Fibroblast of lung (primary cell): ENCODE measurements at regions not wholly inside any gene's neighbourhood (a gene's known extent, or its start where the extent isn't known, plus 50 kb on each side); places are given as distances from the start of the nearest gene placed in this dataset.
"Not testable (repeated sequence)": the region's sequence is repeated elsewhere in the genome, so short reads cannot be mapped to it uniquely, and the experiment has no call there.

Source experiments
- DNase-seq, 2 donors: peaks; one replicate each; pipeline versions ENCODE4 v3.0.0 to v3.0.0-alpha.2; 2010; ENCODE audit warnings: low read depth in 2 of 2
- H2AFZ ChIP-seq: 2 replicates; pipeline ENCODE4 v1.5.1; 2012; ENCODE audit warnings: low read length, control low read depth, inconsistent platforms
- H3K27ac ChIP-seq: 2 replicates; pipeline ENCODE4 v1.5.1; 2011; ENCODE audit warnings: low read length, control low read depth; ENCODE audit not compliant: insufficient read depth
- H3K27me3 ChIP-seq: 2 replicates; pipeline ENCODE4 v1.5.1; 2011; ENCODE audit warnings: mild to moderate bottlenecking, low read length; ENCODE audit not compliant: control insufficient read depth, insufficient read depth
- H3K36me3 ChIP-seq: 2 replicates; pipeline ENCODE4 v1.5.1; 2011; ENCODE audit warnings: low read length; ENCODE audit not compliant: control insufficient read depth, insufficient read depth
- H3K4me1 ChIP-seq: 2 replicates; pipeline ENCODE4 v1.5.1; 2011; ENCODE audit warnings: low read length; ENCODE audit not compliant: control insufficient read depth, insufficient read depth; ENCODE audit errors: extremely low read depth
- H3K4me2 ChIP-seq: 2 replicates; pipeline ENCODE4 v1.5.1; 2011; ENCODE audit warnings: low read length, control low read depth; ENCODE audit not compliant: insufficient read depth; ENCODE audit errors: extremely low read depth
- H3K4me3 ChIP-seq, 4 experiments: fragments of 200-600 bp in 1 of 4; sonication (generic) in 1 of 4; replicated peaks in 1 of 4; 2 replicates each; pipeline ENCODE4 v1.5.1; 2011 to 2016; ENCODE audit warnings: low read length in 4 of 4, low read depth in 3 of 4, mild to moderate bottlenecking in 3 of 4, control low read depth in 2 of 4, inconsistent platforms in 1 of 4, mixed read lengths in 1 of 4; ENCODE audit not compliant: insufficient read depth in 1 of 4; ENCODE audit errors: control extremely low read depth in 1 of 4
- H3K79me2 ChIP-seq: 2 replicates; pipeline ENCODE4 v1.5.1; 2012; ENCODE audit warnings: mild to moderate bottlenecking, low read length, inconsistent platforms; ENCODE audit not compliant: control insufficient read depth, insufficient read depth
- H3K9ac ChIP-seq: 2 replicates; pipeline ENCODE4 v1.5.1; 2011; ENCODE audit warnings: mild to moderate bottlenecking, low read length, control low read depth; ENCODE audit not compliant: insufficient read depth
- H3K9me3 ChIP-seq: 2 replicates; pipeline ENCODE4 v1.5.1; 2012; ENCODE audit warnings: low read depth, low read length; ENCODE audit not compliant: control insufficient read depth, insufficient read depth
- H4K20me1 ChIP-seq: 2 replicates; pipeline ENCODE4 v1.5.1; 2011; ENCODE audit warnings: low read length; ENCODE audit not compliant: control insufficient read depth, insufficient read depth; ENCODE audit errors: extremely low read depth
- CTCF ChIP-seq, 2 donors: IDR thresholded peaks in 1 of 2; conservative IDR thresholded peaks in 1 of 2; 1 replicate in 1 of 2; 2 replicates in 1 of 2; pipeline ENCODE4 v1.5.1; 2011 to 2012; ENCODE audit warnings: low read length in 2 of 2, control low read depth in 1 of 2, inconsistent platforms in 1 of 2, low read depth in 1 of 2, mild to moderate bottlenecking in 1 of 2
- EZH2 ChIP-seq: IDR thresholded peaks from 2 replicates; pipeline ENCODE4 v1.5.1; 2012; ENCODE audit warnings: low read length, control low read depth, mild to moderate bottlenecking; ENCODE audit errors: missing control alignments

GRCh38 chr16:35602116-35602515 is 2142.7 kb downstream of the TP53TG3F start:
- H3K27me3 ChIP-seq, result no peaks in the 10 kb centered on the region
- H3K4me2 ChIP-seq, result no peak overlapping the region
- no peaks in the 10 kb centered on the region for H3K4me1 ChIP-seq
- no peak overlapping the region for H3K4me3 ChIP-seq
- TF ChIP-seq CTCF (conservative IDR thresholded peaks at IDR 0.05 in 1 of 2, IDR thresholded peaks at IDR 0.05 in 1 of 2; ENCODE audit: low read depth in 1 of 2, low read length in 2 of 2), result no peak
- TF ChIP-seq EZH2, result no peak
- H3K27ac ChIP-seq, result no peak overlapping the region
- no peak overlapping the region for H3K9ac ChIP-seq
- H2AFZ ChIP-seq, result no peak overlapping the region
- H3K9me3 ChIP-seq, result no peaks in the 10 kb centered on the region
- DNase-seq, result no peak
- no peaks in the 10 kb centered on the region for H3K79me2 ChIP-seq
- no peaks in the 10 kb centered on the region for H3K36me3 ChIP-seq
- no peaks in the 10 kb centered on the region for H4K20me1 ChIP-seq

GRCh38 chr16:35603371-35603770 is 2144.0 kb downstream of the TP53TG3F start:
- H3K79me2 ChIP-seq, H3K9ac ChIP-seq, H3K4me1 ChIP-seq, H3K4me3 ChIP-seq, DNase-seq, H3K9me3 ChIP-seq, H3K36me3 ChIP-seq, H3K27me3 ChIP-seq, H2AFZ ChIP-seq, H3K27ac ChIP-seq, H3K4me2 ChIP-seq, H4K20me1 ChIP-seq: not testable (repeated sequence)

GRCh38 chr16:35605921-35606320 is 2146.5 kb downstream of the TP53TG3F start:
- no peaks in the 10 kb centered on the region for H3K36me3 ChIP-seq
- no peak overlapping the region for H3K27ac ChIP-seq
- no peak overlapping the region for H2AFZ ChIP-seq
- no peaks in the 10 kb centered on the region for H4K20me1 ChIP-seq
- H3K9me3 ChIP-seq, result no peaks in the 10 kb centered on the region
- H3K27me3 ChIP-seq, result no peaks in the 10 kb centered on the region
- no peak overlapping the region for H3K4me3 ChIP-seq
- no peaks in the 10 kb centered on the region for H3K79me2 ChIP-seq
- H3K9ac ChIP-seq, result no peak overlapping the region
- TF ChIP-seq CTCF (conservative IDR thresholded peaks at IDR 0.05 in 1 of 2, IDR thresholded peaks at IDR 0.05 in 1 of 2; ENCODE audit: low read depth in 1 of 2, low read length in 2 of 2), result no peak
- TF ChIP-seq EZH2, result no peak
- no peaks in the 10 kb centered on the region for H3K4me1 ChIP-seq
- no peak for DNase-seq
- no peak overlapping the region for H3K4me2 ChIP-seq

- not testable (repeated sequence) for H3K4me2 ChIP-seq, H3K79me2 ChIP-seq, H3K36me3 ChIP-seq, H4K20me1 ChIP-seq, H2AFZ ChIP-seq, H3K4me1 ChIP-seq, H3K9ac ChIP-seq, H3K27me3 ChIP-seq, H3K4me3 ChIP-seq, H3K9me3 ChIP-seq, H3K27ac ChIP-seq
- peak in 1 of 2 donors; percentile 2 for DNase-seq
These were observed 2155.5 kb downstream of the TP53TG3F start for GRCh38 chr16:35614883-35615282.

GRCh38 chr16:35619176-35619575 is 2159.8 kb downstream of the TP53TG3F start:
- H3K4me2 ChIP-seq, DNase-seq, H3K9me3 ChIP-seq, H3K9ac ChIP-seq, H3K79me2 ChIP-seq, H3K27ac ChIP-seq, H3K36me3 ChIP-seq, H3K27me3 ChIP-seq, H3K4me1 ChIP-seq, H3K4me3 ChIP-seq, H2AFZ ChIP-seq, H4K20me1 ChIP-seq: not testable (repeated sequence)
